ENCODE measurements at regions not wholly inside any gene's neighbourhood (a gene's known extent, or its start where the extent isn't known, plus 50 kb on each side); places are given as distances from the start of the nearest gene placed in this dataset.
"Not testable (repeated sequence)": the region's sequence is repeated elsewhere in the genome, so short reads cannot be mapped to it uniquely, and the experiment has no call there.

GRCh38 chr15:67945951-67946700, 106.3 kb upstream of the RNU6-1 start:
- peak; percentile 3 for DNase-seq

- no peak for DNase-seq
Observed at GRCh38 chr15:67946701-67947100, 106.9 kb upstream of the RNU6-1 start.

GRCh38 chr15:67947254-67948039, 106.7 kb upstream of the PIAS1 start:
- no peak for DNase-seq

GRCh38 chr15:67948215-67948614, 105.9 kb upstream of the PIAS1 start:
- no peak for DNase-seq

- not testable (repeated sequence) for DNase-seq
Observed at GRCh38 chr15:67951187-67951586, 102.9 kb upstream of the PIAS1 start.

- no peak for DNase-seq
Observed at GRCh38 chr15:67953299-67953698, 100.8 kb upstream of the PIAS1 start.

- DNase-seq = no peak
Observed at GRCh38 chr15:67955252-67955651, 98.9 kb upstream of the PIAS1 start.

- no peak for DNase-seq
Observed at GRCh38 chr15:67957435-67958132, 96.5 kb upstream of the PIAS1 start.

- peak; percentile 80 for DNase-seq
Observed at GRCh38 chr15:67967871-67968431, 86.2 kb upstream of the PIAS1 start.

GRCh38 chr15:67968564-67968963, 85.6 kb upstream of the PIAS1 start:
- DNase-seq = no peak

- DNase-seq = no peak
Observed at GRCh38 chr15:67968966-67969365, 85.1 kb upstream of the PIAS1 start.

- DNase-seq = no peak
Observed at GRCh38 chr15:67969892-67970291, 84.2 kb upstream of the PIAS1 start.

- DNase-seq = no peak
Observed at GRCh38 chr15:67972377-67972776, 81.7 kb upstream of the PIAS1 start.

GRCh38 chr15:67973846-67974245, 80.3 kb upstream of the PIAS1 start:
- no peak for DNase-seq

- no peak for DNase-seq
Observed at GRCh38 chr15:67976506-67977073, 77.5 kb upstream of the PIAS1 start.

GRCh38 chr15:67977414-67978089, 76.6 kb upstream of the PIAS1 start:
- no peak for DNase-seq

- no peak for DNase-seq
Observed at GRCh38 chr15:67979281-67979680, 74.8 kb upstream of the PIAS1 start.

GRCh38 chr15:67980171-67980570, 73.9 kb upstream of the PIAS1 start:
- no peak for DNase-seq

- no peak for DNase-seq
Observed at GRCh38 chr15:67980773-67981685, 73.1 kb upstream of the PIAS1 start.

- no peak for DNase-seq
Observed at GRCh38 chr15:67981848-67982247, 72.3 kb upstream of the PIAS1 start.

GRCh38 chr15:67991706-67992105, 62.4 kb upstream of the PIAS1 start:
- no peak for DNase-seq
